H1 (cell line): ENCODE measurements at regions not wholly inside any gene's neighbourhood (a gene's known extent, or its start where the extent isn't known, plus 50 kb on each side); places are given as distances from the start of the nearest gene placed in this dataset.

ENCODE experiments used
- CTCF ChIA-PET: fragments of 300-600 bp; sonication (Branson Sonifier 250); formaldehyde crosslinking; loops from one replicate; lab custom pipeline; 2021; ENCODE audit not compliant: partially characterized antibody; lab: Charles Lee
- POLR2A ChIA-PET: fragments of 300-600 bp; sonication (Branson Sonifier 250); formaldehyde crosslinking; loops from one replicate; lab custom pipeline; 2021; ENCODE audit warnings: inconsistent platforms; ENCODE audit not compliant: partially characterized antibody; lab: Charles Lee
- DNase-seq, 2 experiments: peaks; one replicate each; pipeline versions ENCODE4 v3.0.0 to v3.0.0-alpha.2; 2010 to 2022; ENCODE audit warnings: low spot score in 2 of 2, low read depth in 1 of 2, mixed read lengths in 1 of 2
- FAIRE-seq: peaks from 2 replicates; lab custom pipeline; 2011; peaks lifted over from hg19 to GRCh38; lab: Jason Lieb, UNC
- H2AFZ ChIP-seq: 2 replicates; pipeline ENCODE4 v1.8.1; 2012; ENCODE audit warnings: low read length, inconsistent platforms
- H2AK5ac ChIP-seq: 2 replicates; pipeline ENCODE4 v1.6.1; 2013; ENCODE audit warnings: low read depth, low read length
- H2BK120ac ChIP-seq: replicated peaks from 2 replicates; pipeline ENCODE3; 2013; ENCODE audit warnings: low read depth, low read length, inconsistent platforms
- H2BK12ac ChIP-seq: 2 replicates; pipeline ENCODE4 v1.6.1; 2013; ENCODE audit warnings: low read depth, low read length
- H2BK15ac ChIP-seq: 2 replicates; pipeline ENCODE4 v1.6.1; 2013; ENCODE audit warnings: low read length
- H2BK20ac ChIP-seq: 2 replicates; pipeline ENCODE4 v1.6.1; 2013; ENCODE audit warnings: low read length
- H2BK5ac ChIP-seq: 2 replicates; pipeline ENCODE4 v1.6.1; 2013; ENCODE audit warnings: low read depth, low read length
- H3K14ac ChIP-seq: 2 replicates; pipeline ENCODE4 v1.6.1; 2013; ENCODE audit warnings: inconsistent platforms; ENCODE audit not compliant: insufficient read length
- H3K18ac ChIP-seq: 2 replicates; pipeline ENCODE4 v1.6.1; 2013; ENCODE audit warnings: low read length; ENCODE audit errors: extremely low read depth
- H3K23ac ChIP-seq: 2 replicates; pipeline ENCODE4 v1.6.1; 2013; ENCODE audit warnings: inconsistent platforms; ENCODE audit not compliant: insufficient read length
- H3K23me2 ChIP-seq: 2 replicates; pipeline ENCODE4 v1.6.1; 2013; ENCODE audit warnings: low read depth, low read length
- H3K27ac ChIP-seq: 2 replicates; pipeline ENCODE4 v1.6.1; 2011; ENCODE audit warnings: low read depth, low read length, inconsistent platforms
- H3K27me3 ChIP-seq, 4 experiments: replicated peaks in 1 of 4; 1 replicate in 1 of 4; 2 replicates in 3 of 4; pipeline versions ENCODE4 v1.6.1 to v1.8.1; 2011 to 2013; ENCODE audit warnings: low read length in 3 of 4, mild to moderate bottlenecking in 3 of 4, inconsistent platforms in 2 of 4, mixed read lengths in 2 of 4, moderate library complexity in 1 of 4; ENCODE audit not compliant: control insufficient read depth in 3 of 4, insufficient read depth in 3 of 4; ENCODE audit errors: extremely low read depth in 1 of 4
- H3K36me3 ChIP-seq, 4 experiments: 2 replicates each; pipeline versions ENCODE4 v1.6.1 to v1.8.1; 2011 to 2013; ENCODE audit warnings: mild to moderate bottlenecking in 4 of 4, low read length in 3 of 4, moderate library complexity in 2 of 4, control low read depth in 1 of 4, inconsistent platforms in 1 of 4; ENCODE audit not compliant: insufficient read depth in 4 of 4, control insufficient read depth in 2 of 4
- H3K4ac ChIP-seq: replicated peaks from 2 replicates; pipeline ENCODE3; 2013; ENCODE audit warnings: low read length, low read depth, mixed read lengths, inconsistent platforms; ENCODE audit not compliant: insufficient read length
- H3K4me1 ChIP-seq, 4 experiments: replicated peaks in 1 of 4; 1 replicate in 1 of 4; 2 replicates in 3 of 4; pipeline versions ENCODE4 v1.6.1 to v1.8.1; 2011 to 2013; ENCODE audit warnings: low read length in 3 of 4, inconsistent platforms in 2 of 4, mixed read lengths in 1 of 4; ENCODE audit not compliant: insufficient read depth in 4 of 4, control insufficient read depth in 3 of 4
- H3K4me2 ChIP-seq, 2 experiments: 2 replicates each; pipeline versions ENCODE4 v1.6.1 to v1.8.1; 2011 to 2013; ENCODE audit warnings: low read depth in 2 of 2, low read length in 2 of 2, control low read depth in 1 of 2, inconsistent platforms in 1 of 2, mild to moderate bottlenecking in 1 of 2; ENCODE audit not compliant: insufficient read depth in 1 of 2
- H3K4me3 ChIP-seq, 4 experiments: fragments of 200-600, 300-600 bp in 1 of 4; sonication (generic), shearing (Covaris generic), sonication (Bioruptor Twin) in 1 of 4; 2 replicates each; pipeline versions ENCODE4 v1.5.1 to v1.8.1; 2011 to 2016; ENCODE audit warnings: low read length in 4 of 4, low read depth in 3 of 4, control low read depth in 2 of 4, inconsistent platforms in 2 of 4, mild to moderate bottlenecking in 2 of 4, mixed read lengths in 1 of 4, moderate library complexity in 1 of 4; ENCODE audit not compliant: insufficient read depth in 2 of 4; ENCODE audit errors: extremely low read depth in 1 of 4
- H3K56ac ChIP-seq: replicated peaks from 2 replicates; pipeline ENCODE3; 2013; ENCODE audit warnings: low read depth, mild to moderate bottlenecking, mixed read lengths, low read length, inconsistent platforms; ENCODE audit not compliant: insufficient read length
- H3K79me1 ChIP-seq: 2 replicates; pipeline ENCODE4 v1.6.1; 2013; ENCODE audit warnings: low read depth, low read length, control low read depth
- H3K79me2 ChIP-seq, 2 experiments: 2 replicates each; pipeline versions ENCODE4 v1.6.1 to v1.8.1; 2012 to 2013; ENCODE audit warnings: low read length in 2 of 2, mild to moderate bottlenecking in 2 of 2, inconsistent platforms in 1 of 2; ENCODE audit not compliant: insufficient read depth in 2 of 2, control insufficient read depth in 1 of 2
- H3K9ac ChIP-seq, 4 experiments: replicated peaks in 1 of 4; 1 replicate in 1 of 4; 2 replicates in 3 of 4; pipeline versions ENCODE4 v1.6.1 to v1.8.1; 2011 to 2013; ENCODE audit warnings: low read depth in 3 of 4, low read length in 3 of 4, control low read depth in 2 of 4, mild to moderate bottlenecking in 2 of 4, moderate library complexity in 2 of 4, inconsistent platforms in 1 of 4; ENCODE audit errors: extremely low read depth in 1 of 4
- H3K9me3 ChIP-seq, 2 experiments: 2 replicates each; pipeline versions ENCODE4 v1.6.1 to v1.8.1; 2012 to 2013; ENCODE audit warnings: mild to moderate bottlenecking in 2 of 2, moderate library complexity in 2 of 2, control low read depth in 1 of 2, inconsistent platforms in 1 of 2, low read depth in 1 of 2, low read length in 1 of 2, mixed read lengths in 1 of 2; ENCODE audit not compliant: insufficient read depth in 2 of 2
- H4K20me1 ChIP-seq, 2 experiments: replicated peaks in 1 of 2; 2 replicates each; pipeline versions ENCODE3 to v1.8.1; 2011 to 2013; ENCODE audit warnings: inconsistent platforms in 2 of 2, low read length in 2 of 2, mild to moderate bottlenecking in 1 of 2; ENCODE audit not compliant: insufficient read depth in 2 of 2, control insufficient read depth in 1 of 2
- H4K5ac ChIP-seq: 2 replicates; pipeline ENCODE4 v1.6.1; 2013; ENCODE audit warnings: low read length, low read depth, mixed read lengths, inconsistent platforms; ENCODE audit not compliant: insufficient read length
- H4K8ac ChIP-seq: 2 replicates; pipeline ENCODE4 v1.8.0; 2013; ENCODE audit warnings: mild to moderate bottlenecking, moderate library complexity, low read length, inconsistent platforms; ENCODE audit not compliant: insufficient read depth; ENCODE audit errors: extremely low read depth
- H4K91ac ChIP-seq: replicated peaks from 2 replicates; pipeline ENCODE3; 2013; ENCODE audit warnings: low read length, mixed read lengths, inconsistent platforms; ENCODE audit not compliant: insufficient read length
- BRCA1 ChIP-seq: IDR thresholded peaks from 2 replicates; pipeline ENCODE4 v1.6.1; 2012; ENCODE audit warnings: low read depth, low read length, improper control_type of control experiment
- GTF2F1 ChIP-seq: IDR thresholded peaks from 2 replicates; pipeline ENCODE4 v1.6.1; 2012; ENCODE audit warnings: low read depth, low read length, improper control_type of control experiment, borderline replicate concordance
- HDAC6 ChIP-seq: IDR thresholded peaks from one replicate; pipeline ENCODE4 v1.7.1; 2012; ENCODE audit warnings: low read depth, mild to moderate bottlenecking, inconsistent platforms, low read length, moderate library complexity
- JUN ChIP-seq: IDR thresholded peaks from 2 replicates; pipeline ENCODE4 v1.6.1; 2011; ENCODE audit warnings: low read depth, mild to moderate bottlenecking, improper control_type of control experiment, low read length
- MAFK ChIP-seq: IDR thresholded peaks from 2 replicates; pipeline ENCODE4 v1.6.1; 2012; ENCODE audit warnings: low read depth, mild to moderate bottlenecking, improper control_type of control experiment, low read length
- RNF2 ChIP-seq: fragments of 200-900, 300-1000 bp; sonication (generic); IDR thresholded peaks from 2 replicates; pipeline ENCODE4 v1.7.1; 2016; ENCODE audit warnings: borderline replicate concordance, low read depth, mild to moderate bottlenecking, antibody characterized with exemption, low read length; ENCODE audit not compliant: poor library complexity, severe bottlenecking; ENCODE audit errors: missing control alignments
- SP2 ChIP-seq: IDR thresholded peaks from 2 replicates; pipeline ENCODE4 v1.6.1; 2012; ENCODE audit warnings: mild to moderate bottlenecking, low read length, inconsistent platforms
- SUZ12 ChIP-seq: fragments of 200-600 bp; sonication (generic); IDR thresholded peaks from 2 replicates; pipeline ENCODE4 v1.6.1; 2012; ENCODE audit warnings: mild to moderate bottlenecking, inconsistent platforms, low read length, moderate library complexity, mixed read lengths
- USF2 ChIP-seq: IDR thresholded peaks from 2 replicates; pipeline ENCODE4 v1.6.1; 2011; ENCODE audit warnings: low read length, improper control_type of control experiment
- WGBS, 2 experiments: shearing (Covaris generic) in 1 of 2; methylation state at CpG; one replicate each; pipeline versions ENCODE4 v1.1.6 to v1.1.7; 2013 to 2015; ENCODE audit warnings: low lambda C conversion rate in 2 of 2, mixed read lengths in 2 of 2, inconsistent platforms in 1 of 2, low coverage in 1 of 2, missing lambda C conversion rate in 1 of 2; ENCODE audit not compliant: insufficient replicate concordance in 2 of 2, insufficient coverage in 1 of 2, insufficient read length in 1 of 2; ENCODE audit errors: extremely low coverage in 1 of 2, missing lambda C conversion rate in 1 of 2; 5-methylcytosine and 5-hydroxymethylcytosine counted together
- TF ChIP-seq, protein P1 (sequence below): IDR thresholded peaks from 2 replicates; pipeline ENCODE4 v1.6.1; 2012; ENCODE audit warnings: inconsistent platforms
- TF ChIP-seq, protein P2 (sequence below): IDR thresholded peaks from 2 replicates; pipeline ENCODE4 v1.6.1; 2012; ENCODE audit warnings: inconsistent platforms

DNA sequence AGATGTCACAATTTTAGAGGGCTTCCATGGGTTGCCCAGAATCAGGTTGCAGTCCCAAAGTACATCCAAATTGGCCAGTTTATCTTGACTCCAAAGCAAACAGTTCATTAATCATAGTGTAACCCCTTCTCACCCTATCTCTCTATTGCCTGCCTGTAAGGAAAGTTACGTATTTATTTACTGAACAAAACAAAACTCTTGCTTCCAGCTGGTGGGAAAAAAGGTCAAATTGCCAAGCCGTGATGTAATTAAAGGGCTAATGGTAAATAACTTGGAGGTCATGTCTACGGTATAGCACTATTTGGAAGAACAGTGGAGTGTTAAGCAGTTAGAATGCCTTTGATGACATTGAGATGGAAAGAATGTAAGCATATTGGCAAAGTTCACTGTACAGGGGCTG lies 214.0 kb downstream of the DLEU7 start:
- Histone ChIP-seq H3K27me3 (no peaks in the 10 kb centered on the region), H4K20me1 (no peaks in the 10 kb centered on the region), H3K9me3 (no peaks in the 10 kb centered on the region), H4K91ac (no peak overlapping the region), H3K14ac (no peak overlapping the region), H3K27ac (no peak overlapping the region), H3K4me2 (no peak overlapping the region), H3K4me3 (no peak overlapping the region), H2BK12ac (no peak overlapping the region), H3K56ac (no peak overlapping the region), H4K5ac (no peak overlapping the region), H3K4me1 (no peaks in the 10 kb centered on the region), H3K79me2 (no peaks in the 10 kb centered on the region), H2BK15ac (no peak overlapping the region), H3K79me1 (no peaks in the 10 kb centered on the region), H2AK5ac (no peak overlapping the region), H3K4ac (no peak overlapping the region), H2BK20ac (no peak overlapping the region), H3K9ac (no peak overlapping the region), H3K18ac (no peak overlapping the region), H2BK120ac (no peak overlapping the region), H4K8ac (no peak overlapping the region), H2AFZ (no peak overlapping the region), H3K23ac (no peak overlapping the region), H2BK5ac (no peak overlapping the region), H3K23me2 (no peaks in the 10 kb centered on the region; the same call in 1 of the 2 replicates), H3K36me3 (no peaks in the 10 kb centered on the region)
- 93% methylated on average over 3 of the region's 3 CpGs; no CpG with 5 or more reads in 1 of the 2 experiments for whole genome bisulfite sequencing, 2 experiments
- no peak for FAIRE-seq
- CTCF ChIA-PET = interaction anchor here (0.7 kb wide), 1 partner anchor 664 kb away, joined by 3 read pairs; no protein-coding TSS in a partner anchor
- POLR2A ChIA-PET = interaction anchor here (1.3 kb wide), 1 partner anchor 281 kb away, joined by 4 read pairs; no protein-coding TSS in a partner anchor
- DNase-seq = no peak
- TF ChIP-seq GTF2F1 = no peak
- no peak for TF ChIP-seq HDAC6
- TF ChIP-seq RNF2 = no peak
- no peak for TF ChIP-seq JUN
- no peak for TF ChIP-seq USF2
- TF ChIP-seq, protein P1, sequence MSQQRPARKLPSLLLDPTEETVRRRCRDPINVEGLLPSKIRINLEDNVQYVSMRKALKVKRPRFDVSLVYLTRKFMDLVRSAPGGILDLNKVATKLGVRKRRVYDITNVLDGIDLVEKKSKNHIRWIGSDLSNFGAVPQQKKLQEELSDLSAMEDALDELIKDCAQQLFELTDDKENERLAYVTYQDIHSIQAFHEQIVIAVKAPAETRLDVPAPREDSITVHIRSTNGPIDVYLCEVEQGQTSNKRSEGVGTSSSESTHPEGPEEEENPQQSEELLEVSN = no peak
- TF ChIP-seq, protein P2, sequence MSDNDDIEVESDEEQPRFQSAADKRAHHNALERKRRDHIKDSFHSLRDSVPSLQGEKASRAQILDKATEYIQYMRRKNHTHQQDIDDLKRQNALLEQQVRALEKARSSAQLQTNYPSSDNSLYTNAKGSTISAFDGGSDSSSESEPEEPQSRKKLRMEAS = no peak
- no peak for TF ChIP-seq MAFK
- no peak for TF ChIP-seq BRCA1
- TF ChIP-seq SP2 = no peak
- no peak for TF ChIP-seq SUZ12
